Nephron progenitor cell (in vitro differentiated cells): ENCODE measurements at regions not wholly inside any gene's neighbourhood (a gene's known extent, or its start where the extent isn't known, plus 50 kb on each side); places are given as distances from the start of the nearest gene placed in this dataset.

Source experiments
- DNase-seq: peaks from one replicate; pipeline ENCODE4 v3.0.0; 2021
- H3K27ac Mint-ChIP-seq: 2 replicates; pipeline ENCODE4 v1.8.0; 2021; ENCODE audit warnings: mild to moderate bottlenecking, moderate library complexity, mixed read lengths
- H3K27me3 Mint-ChIP-seq: 2 replicates; pipeline ENCODE4 v1.8.0; 2021; ENCODE audit warnings: mild to moderate bottlenecking, low read depth, mixed read lengths; ENCODE audit not compliant: poor library complexity
- H3K36me3 Mint-ChIP-seq: 2 replicates; pipeline ENCODE4 v1.8.0; 2021; ENCODE audit warnings: low read depth, mixed read lengths
- H3K4me1 Mint-ChIP-seq: 2 replicates; pipeline ENCODE4 v1.8.0; 2021; ENCODE audit warnings: mixed read lengths
- H3K4me3 Mint-ChIP-seq: 2 replicates; pipeline ENCODE4 v1.8.0; 2021; ENCODE audit warnings: mild to moderate bottlenecking, moderate library complexity, mixed read lengths
- H3K9me3 Mint-ChIP-seq: 2 replicates; pipeline ENCODE4 v1.8.0; 2021; ENCODE audit warnings: mild to moderate bottlenecking, moderate library complexity, mixed read lengths
- TF ChIP-seq, protein P1 (sequence below): fragments of 200-600 bp; sonication (generic); IDR thresholded peaks from 2 replicates; pipeline ENCODE4 v1.5.0; 2021; ENCODE audit warnings: antibody characterized with exemption

DNA sequence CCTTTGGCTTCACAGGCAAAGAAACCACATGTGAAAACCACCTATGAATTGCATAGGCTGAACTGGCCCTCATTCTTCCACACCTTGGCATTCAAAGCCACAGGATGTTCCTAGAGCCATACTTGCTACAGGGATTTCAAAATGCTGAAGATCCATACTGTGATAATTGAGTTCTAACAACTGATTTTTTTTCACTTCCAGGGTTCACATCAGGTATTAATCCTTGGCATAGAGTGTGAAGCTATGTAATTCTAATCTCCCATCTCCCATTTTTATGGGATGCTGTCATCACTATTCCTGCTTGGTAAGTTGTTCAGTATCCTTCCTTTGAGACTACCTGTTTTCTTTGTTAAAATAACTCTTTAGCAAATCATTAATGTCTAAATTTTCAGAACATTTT lies 1569.2 kb upstream of the ADGRL3 start:
- Mint-ChIP-seq H3K4me1 (no peaks in the 10 kb centered on the region), H3K36me3 (no peaks in the 10 kb centered on the region), H3K9me3 (no peaks in the 10 kb centered on the region), H3K4me3 (no peak overlapping the region), H3K27ac (no peak overlapping the region), H3K27me3 (peaks cover 6% of the 10 kb centered on the region)
- TF ChIP-seq, protein P1, sequence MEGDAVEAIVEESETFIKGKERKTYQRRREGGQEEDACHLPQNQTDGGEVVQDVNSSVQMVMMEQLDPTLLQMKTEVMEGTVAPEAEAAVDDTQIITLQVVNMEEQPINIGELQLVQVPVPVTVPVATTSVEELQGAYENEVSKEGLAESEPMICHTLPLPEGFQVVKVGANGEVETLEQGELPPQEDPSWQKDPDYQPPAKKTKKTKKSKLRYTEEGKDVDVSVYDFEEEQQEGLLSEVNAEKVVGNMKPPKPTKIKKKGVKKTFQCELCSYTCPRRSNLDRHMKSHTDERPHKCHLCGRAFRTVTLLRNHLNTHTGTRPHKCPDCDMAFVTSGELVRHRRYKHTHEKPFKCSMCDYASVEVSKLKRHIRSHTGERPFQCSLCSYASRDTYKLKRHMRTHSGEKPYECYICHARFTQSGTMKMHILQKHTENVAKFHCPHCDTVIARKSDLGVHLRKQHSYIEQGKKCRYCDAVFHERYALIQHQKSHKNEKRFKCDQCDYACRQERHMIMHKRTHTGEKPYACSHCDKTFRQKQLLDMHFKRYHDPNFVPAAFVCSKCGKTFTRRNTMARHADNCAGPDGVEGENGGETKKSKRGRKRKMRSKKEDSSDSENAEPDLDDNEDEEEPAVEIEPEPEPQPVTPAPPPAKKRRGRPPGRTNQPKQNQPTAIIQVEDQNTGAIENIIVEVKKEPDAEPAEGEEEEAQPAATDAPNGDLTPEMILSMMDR = no peak
- no peak for DNase-seq

DNA sequence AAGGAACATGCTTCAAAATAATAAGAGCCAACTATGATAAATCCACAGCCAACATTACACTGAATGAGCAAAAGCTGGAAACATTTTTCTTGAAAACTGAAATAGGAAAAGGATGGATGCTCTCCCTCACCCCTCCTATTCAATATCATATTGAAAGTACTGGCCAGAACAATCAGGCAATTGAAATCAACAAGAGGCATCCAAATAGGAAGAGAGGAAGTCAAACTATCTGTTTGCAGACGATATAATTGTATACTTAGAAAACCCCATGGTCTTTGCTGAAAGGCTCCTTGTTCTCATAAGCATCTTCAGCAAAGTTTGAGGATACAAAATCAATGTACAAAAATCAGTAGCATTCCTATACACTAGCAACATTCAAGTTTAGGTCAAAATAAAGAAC lies 1562.5 kb upstream of the ADGRL3 start:
- TF ChIP-seq, protein P1 = no peak
- H3K9me3 Mint-ChIP-seq = peaks cover 13% of the 10 kb centered on the region
- H3K36me3 Mint-ChIP-seq = no peaks in the 10 kb centered on the region
- no peaks in the 10 kb centered on the region for H3K4me1 Mint-ChIP-seq
- peaks cover 6% of the 10 kb centered on the region for H3K27me3 Mint-ChIP-seq
- H3K27ac Mint-ChIP-seq = no peak overlapping the region
- no peak for DNase-seq
- no peak overlapping the region for H3K4me3 Mint-ChIP-seq

DNA sequence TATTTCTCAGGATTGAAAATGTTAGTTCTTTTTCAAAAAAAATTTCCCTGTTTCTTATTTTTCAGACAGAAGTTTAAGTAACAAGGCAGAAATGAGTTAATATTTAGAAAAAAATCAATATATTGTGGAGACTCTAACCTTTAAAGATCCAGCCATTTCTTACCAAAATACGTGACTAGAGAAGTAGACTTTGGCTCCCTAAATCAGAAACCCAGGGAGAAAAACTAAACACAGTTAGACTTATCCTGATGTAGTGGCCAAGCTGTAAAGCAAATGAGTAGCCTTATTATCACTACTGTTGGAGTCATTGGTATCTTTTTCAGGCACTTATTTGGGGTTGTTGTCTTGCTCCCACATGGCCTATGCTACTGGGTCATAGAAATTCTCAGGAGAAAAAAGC lies 1556.4 kb upstream of the ADGRL3 start:
- Mint-ChIP-seq H3K27ac (no peak overlapping the region), H3K4me1 (no peaks in the 10 kb centered on the region), H3K9me3 (peaks cover 4% of the 10 kb centered on the region), H3K4me3 (no peak overlapping the region), H3K36me3 (no peaks in the 10 kb centered on the region), H3K27me3 (no peaks in the 10 kb centered on the region)
- TF ChIP-seq, protein P1 = no peak
- DNase-seq = no peak

DNA sequence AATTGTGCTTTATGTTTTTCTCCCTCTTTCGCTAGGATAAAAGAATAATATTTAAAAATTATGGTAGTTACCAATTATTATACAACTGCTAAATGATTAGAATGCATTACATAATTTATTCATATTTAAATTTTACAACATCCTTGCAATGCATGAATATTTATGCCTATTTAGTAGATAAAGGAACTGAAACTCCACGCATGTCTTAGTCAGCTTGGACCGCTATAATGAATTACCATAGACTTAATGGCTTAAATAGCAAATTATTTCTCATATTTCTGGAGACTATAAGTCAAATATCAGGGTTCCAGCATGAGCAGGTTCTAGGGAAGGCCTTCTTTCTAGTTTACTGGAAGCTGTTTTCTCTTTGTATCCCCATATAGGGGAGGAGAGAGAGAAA lies 1555.4 kb upstream of the ADGRL3 start:
- H3K4me1 Mint-ChIP-seq = no peaks in the 10 kb centered on the region
- DNase-seq = no peak
- no peaks in the 10 kb centered on the region for H3K36me3 Mint-ChIP-seq
- H3K4me3 Mint-ChIP-seq = no peak overlapping the region
- no peak overlapping the region for H3K27ac Mint-ChIP-seq
- TF ChIP-seq, protein P1 = no peak
- H3K9me3 Mint-ChIP-seq = no peaks in the 10 kb centered on the region
- no peaks in the 10 kb centered on the region for H3K27me3 Mint-ChIP-seq

DNA sequence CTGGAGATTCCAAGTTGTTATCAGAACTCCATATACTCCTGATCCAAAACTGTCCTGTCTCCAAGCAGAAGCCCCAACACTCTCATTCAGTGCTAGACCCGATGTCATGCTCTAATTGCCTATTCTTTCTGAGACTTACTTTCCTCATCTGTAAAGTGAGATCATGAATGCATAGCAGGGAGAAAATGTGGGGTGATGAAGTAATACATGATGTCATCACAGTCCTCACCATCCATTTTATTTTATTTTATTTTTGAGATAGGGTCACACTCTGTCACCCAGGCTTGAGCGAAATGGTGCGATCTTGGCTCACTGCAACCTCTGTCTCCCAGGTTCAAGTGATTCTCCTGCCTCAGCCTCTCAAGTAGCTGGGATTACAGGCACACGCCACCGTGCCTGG lies 1554.0 kb upstream of the ADGRL3 start:
- DNase-seq = no peak
- Mint-ChIP-seq H3K27ac (no peak overlapping the region), H3K4me3 (no peak overlapping the region), H3K9me3 (no peaks in the 10 kb centered on the region), H3K27me3 (no peaks in the 10 kb centered on the region), H3K4me1 (no peaks in the 10 kb centered on the region), H3K36me3 (no peaks in the 10 kb centered on the region)
- TF ChIP-seq, protein P1 = no peak

DNA sequence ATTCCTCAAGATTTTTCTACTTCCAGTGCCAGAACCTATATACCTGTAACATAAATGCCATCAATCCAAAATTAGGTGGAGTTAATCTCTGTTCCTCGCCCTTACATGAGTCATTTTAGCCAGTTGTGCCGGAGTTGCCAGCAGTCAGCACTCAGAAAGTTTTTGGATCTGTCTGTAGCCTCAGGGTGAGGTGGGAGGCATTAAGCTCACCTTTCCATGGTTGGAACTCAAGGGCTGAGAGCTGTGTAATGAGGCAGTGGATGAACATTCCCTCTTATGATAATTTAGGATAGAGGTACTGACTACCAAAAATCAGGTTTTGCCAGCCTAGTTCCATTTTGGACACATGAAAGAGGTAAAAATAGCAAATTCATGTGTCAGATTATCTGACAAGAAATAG lies 1553.1 kb upstream of the ADGRL3 start:
- H3K4me3 Mint-ChIP-seq = no peak overlapping the region
- no peaks in the 10 kb centered on the region for H3K4me1 Mint-ChIP-seq
- H3K36me3 Mint-ChIP-seq = no peaks in the 10 kb centered on the region
- TF ChIP-seq, protein P1 = no peak
- no peak for DNase-seq
- no peak overlapping the region for H3K27ac Mint-ChIP-seq
- H3K27me3 Mint-ChIP-seq = no peaks in the 10 kb centered on the region
- H3K9me3 Mint-ChIP-seq = no peaks in the 10 kb centered on the region
